Epithelial cell of proximal tubule (primary cell): ENCODE measurements at regions not wholly inside any gene's neighbourhood (a gene's known extent, or its start where the extent isn't known, plus 50 kb on each side); places are given as distances from the start of the nearest gene placed in this dataset.

Experiments used
- DNase-seq: peaks from one replicate; pipeline ENCODE4 v3.0.0-alpha.2; 2011; ENCODE audit warnings: low read depth
- H3K4me3 ChIP-seq: 2 replicates; pipeline ENCODE4 v1.5.1; 2011; ENCODE audit warnings: low read depth, mild to moderate bottlenecking, low read length
- TF ChIP-seq, protein P1 (sequence below): conservative IDR thresholded peaks from 2 replicates; pipeline ENCODE4 v1.5.1; 2012; ENCODE audit warnings: low read depth, mild to moderate bottlenecking, low read length

DNA sequence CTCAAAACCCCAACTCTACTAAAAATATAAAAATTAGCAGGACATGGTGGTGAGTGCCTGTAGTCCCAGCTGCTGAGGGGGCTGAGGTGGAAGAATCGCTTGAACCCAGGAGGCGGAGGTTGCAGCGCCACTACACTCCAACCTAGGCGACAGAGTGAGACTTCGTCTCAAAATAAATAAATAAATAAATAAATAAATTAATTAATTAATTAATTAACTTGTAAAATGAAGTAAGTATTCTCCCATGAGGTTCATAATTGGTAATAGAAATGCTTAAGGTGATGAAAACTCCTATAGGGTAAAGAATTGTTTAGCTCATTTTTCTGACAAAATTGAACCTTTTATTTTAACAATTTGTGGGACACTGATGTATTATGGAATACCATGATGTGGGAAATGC, 230.8 kb downstream of the TMEM182 start:
- DNase-seq, result no peak
- no peak overlapping the region for H3K4me3 ChIP-seq
- TF ChIP-seq, protein P1, sequence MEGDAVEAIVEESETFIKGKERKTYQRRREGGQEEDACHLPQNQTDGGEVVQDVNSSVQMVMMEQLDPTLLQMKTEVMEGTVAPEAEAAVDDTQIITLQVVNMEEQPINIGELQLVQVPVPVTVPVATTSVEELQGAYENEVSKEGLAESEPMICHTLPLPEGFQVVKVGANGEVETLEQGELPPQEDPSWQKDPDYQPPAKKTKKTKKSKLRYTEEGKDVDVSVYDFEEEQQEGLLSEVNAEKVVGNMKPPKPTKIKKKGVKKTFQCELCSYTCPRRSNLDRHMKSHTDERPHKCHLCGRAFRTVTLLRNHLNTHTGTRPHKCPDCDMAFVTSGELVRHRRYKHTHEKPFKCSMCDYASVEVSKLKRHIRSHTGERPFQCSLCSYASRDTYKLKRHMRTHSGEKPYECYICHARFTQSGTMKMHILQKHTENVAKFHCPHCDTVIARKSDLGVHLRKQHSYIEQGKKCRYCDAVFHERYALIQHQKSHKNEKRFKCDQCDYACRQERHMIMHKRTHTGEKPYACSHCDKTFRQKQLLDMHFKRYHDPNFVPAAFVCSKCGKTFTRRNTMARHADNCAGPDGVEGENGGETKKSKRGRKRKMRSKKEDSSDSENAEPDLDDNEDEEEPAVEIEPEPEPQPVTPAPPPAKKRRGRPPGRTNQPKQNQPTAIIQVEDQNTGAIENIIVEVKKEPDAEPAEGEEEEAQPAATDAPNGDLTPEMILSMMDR, result no peak

DNA sequence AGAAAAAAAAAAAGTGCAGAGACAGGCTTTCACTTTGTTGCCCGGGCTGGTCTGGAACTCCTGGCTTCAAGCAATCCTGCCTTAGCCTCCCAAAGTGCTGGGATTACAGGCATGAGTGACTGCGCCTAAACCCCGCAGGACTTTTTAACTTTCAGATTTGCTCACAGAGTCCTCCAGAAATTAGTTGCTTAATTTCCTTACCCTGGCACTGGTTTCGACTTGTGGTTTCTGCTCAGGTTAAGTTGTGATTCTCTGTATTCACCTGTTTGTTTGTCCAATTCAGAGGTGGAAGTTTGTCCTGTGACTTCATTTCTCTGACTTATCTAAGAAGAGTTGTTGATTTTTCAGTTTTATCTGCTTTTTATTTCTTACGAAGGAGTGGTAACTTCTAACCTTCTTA, 238.1 kb downstream of the TMEM182 start:
- no peak overlapping the region for H3K4me3 ChIP-seq
- DNase-seq, result no peak
- TF ChIP-seq, protein P1, result no peak

- TF ChIP-seq, protein P1, result no peak
- no peak overlapping the region for H3K4me3 ChIP-seq
- DNase-seq, result no peak
Observed at GRCh38 chr2:103002954-103003353, 241.1 kb downstream of the TMEM182 start.

- no peak overlapping the region for H3K4me3 ChIP-seq
- TF ChIP-seq, protein P1, result no peak
- no peak for DNase-seq
Observed at GRCh38 chr2:103003750-103004260, 242.0 kb downstream of the TMEM182 start.

- H3K4me3 ChIP-seq, result no peak overlapping the region
- DNase-seq, result no peak
- TF ChIP-seq, protein P1, result no peak
Observed at GRCh38 chr2:103004426-103004942, 242.7 kb downstream of the TMEM182 start.

GRCh38 chr2:103005393-103005792, 243.6 kb downstream of the TMEM182 start:
- no peak overlapping the region for H3K4me3 ChIP-seq
- TF ChIP-seq, protein P1, result no peak
- DNase-seq, result no peak

DNA sequence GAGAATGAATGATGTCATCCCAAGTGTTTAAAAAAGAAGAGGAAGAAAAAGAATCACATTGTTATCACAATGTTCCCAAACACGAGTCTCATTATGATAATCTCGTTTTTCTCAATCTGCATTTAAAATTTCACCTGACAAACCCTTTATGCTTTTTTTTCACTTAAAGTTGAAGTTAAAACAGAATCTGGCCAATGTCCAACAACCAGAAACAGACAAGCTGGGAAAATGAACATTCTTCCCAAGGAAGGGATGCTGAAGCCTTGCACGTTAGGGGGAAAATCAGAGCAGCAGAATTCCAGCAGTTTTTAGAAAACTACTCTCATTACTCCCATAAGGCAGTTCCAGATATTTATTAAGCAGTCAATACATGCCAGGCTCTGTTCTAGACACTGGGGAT, 245.3 kb downstream of the TMEM182 start:
- no peak overlapping the region for H3K4me3 ChIP-seq
- DNase-seq, result no peak
- TF ChIP-seq, protein P1, result no peak
